Superior temporal gyrus (tissue), 1 donor: ENCODE measurements at regions not wholly inside any gene's neighbourhood (a gene's known extent, or its start where the extent isn't known, plus 50 kb on each side); places are given as distances from the start of the nearest gene placed in this dataset.
"Not testable (repeated sequence)": the region's sequence is repeated elsewhere in the genome, so short reads cannot be mapped to it uniquely, and the experiment has no call there.

ENCODE experiments used
- DNase-seq: peaks from one replicate; pipeline ENCODE4 v3.0.0-alpha.2; 2016; ENCODE audit errors: extremely low spot score

GRCh38 chrX:114087543-114087942, 496.3 kb upstream of the HTR2C start:
- DNase-seq, result no peak

- no peak for DNase-seq
Observed at GRCh38 chrX:114077773-114078172, 506.1 kb upstream of the HTR2C start.

- no peak for DNase-seq
Observed at GRCh38 chrX:114075073-114075673, 508.7 kb upstream of the HTR2C start.

GRCh38 chrX:114073926-114074325, 510.0 kb upstream of the HTR2C start:
- no peak for DNase-seq

- DNase-seq, result no peak
Observed at GRCh38 chrX:114071412-114071811, 512.5 kb upstream of the HTR2C start.

- DNase-seq, result no peak
Observed at GRCh38 chrX:114065577-114066223, 518.2 kb upstream of the HTR2C start.

GRCh38 chrX:114061226-114061625, 522.7 kb upstream of the HTR2C start:
- no peak for DNase-seq

- DNase-seq, result no peak
Observed at GRCh38 chrX:114058988-114059418, 524.9 kb upstream of the HTR2C start.

GRCh38 chrX:114057422-114057821, 526.5 kb upstream of the HTR2C start:
- DNase-seq, result not testable (repeated sequence)

GRCh38 chrX:114051667-114052315, 532.1 kb upstream of the HTR2C start:
- no peak for DNase-seq

- DNase-seq, result no peak
Observed at GRCh38 chrX:114050075-114050796, 533.6 kb upstream of the HTR2C start.

GRCh38 chrX:114049063-114049462, 534.8 kb upstream of the HTR2C start:
- DNase-seq, result no peak

- DNase-seq, result no peak
Observed at GRCh38 chrX:114047558-114047957, 536.3 kb upstream of the HTR2C start.

- DNase-seq, result no peak
Observed at GRCh38 chrX:114046695-114047279, 537.1 kb upstream of the HTR2C start.

- DNase-seq, result not testable (repeated sequence)
Observed at GRCh38 chrX:114041470-114041869, 542.4 kb upstream of the HTR2C start.

GRCh38 chrX:114040661-114041269, 543.1 kb upstream of the HTR2C start:
- not testable (repeated sequence) for DNase-seq

GRCh38 chrX:114040111-114040510, 543.8 kb upstream of the HTR2C start:
- not testable (repeated sequence) for DNase-seq

- no peak for DNase-seq
Observed at GRCh38 chrX:114038358-114038757, 545.5 kb upstream of the HTR2C start.

- no peak for DNase-seq
Observed at GRCh38 chrX:114037515-114037914, 546.4 kb upstream of the HTR2C start.

- no peak for DNase-seq
Observed at GRCh38 chrX:114028907-114029662, 554.8 kb upstream of the HTR2C start.

GRCh38 chrX:114017086-114017485, 566.8 kb upstream of the HTR2C start:
- no peak for DNase-seq
